ENCODE measurements at regions not wholly inside any gene's neighbourhood (a gene's known extent, or its start where the extent isn't known, plus 50 kb on each side); places are given as distances from the start of the nearest gene placed in this dataset.

DNA sequence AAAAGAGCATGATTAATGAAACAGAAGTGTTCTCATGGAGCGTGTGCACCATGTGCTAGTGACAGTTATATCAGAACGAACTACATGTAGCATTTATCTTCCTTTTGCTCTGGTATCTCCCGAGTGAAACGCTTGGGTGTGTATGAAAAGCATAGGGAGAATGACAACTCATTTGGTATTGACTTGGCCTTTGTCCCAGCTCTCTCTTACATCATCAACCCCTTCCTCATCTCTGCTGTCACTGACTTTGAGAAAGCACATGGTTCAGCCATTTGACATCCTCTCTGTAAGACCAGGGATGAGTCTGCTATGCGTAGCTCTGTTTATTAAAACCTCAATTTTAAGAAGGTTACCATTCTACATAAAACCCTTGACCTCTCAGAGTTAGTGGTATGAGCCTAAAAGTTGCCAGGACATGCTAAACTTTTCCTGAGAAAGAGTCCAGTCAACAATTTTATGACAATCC, 201.0 kb downstream of the NRIP1 start:
- Histone ChIP-seq H3K9me3 (no peaks in the 10 kb centered on the region), H3K4me1 (peaks cover 53% of the 10 kb centered on the region), H3K36me3 (no peaks in the 10 kb centered on the region), H3K27me3 (no peaks in the 10 kb centered on the region), H3K4me3 (no peak overlapping the region), H3K27ac (peak overlapping the region; percentile 56)
- DNase-seq (ENCODE audit: extremely low spot score in 2 of 2): no peak
- intact Hi-C loops (cut with DNase I): no loop called here
- TF ChIP-seq, protein P1, sequence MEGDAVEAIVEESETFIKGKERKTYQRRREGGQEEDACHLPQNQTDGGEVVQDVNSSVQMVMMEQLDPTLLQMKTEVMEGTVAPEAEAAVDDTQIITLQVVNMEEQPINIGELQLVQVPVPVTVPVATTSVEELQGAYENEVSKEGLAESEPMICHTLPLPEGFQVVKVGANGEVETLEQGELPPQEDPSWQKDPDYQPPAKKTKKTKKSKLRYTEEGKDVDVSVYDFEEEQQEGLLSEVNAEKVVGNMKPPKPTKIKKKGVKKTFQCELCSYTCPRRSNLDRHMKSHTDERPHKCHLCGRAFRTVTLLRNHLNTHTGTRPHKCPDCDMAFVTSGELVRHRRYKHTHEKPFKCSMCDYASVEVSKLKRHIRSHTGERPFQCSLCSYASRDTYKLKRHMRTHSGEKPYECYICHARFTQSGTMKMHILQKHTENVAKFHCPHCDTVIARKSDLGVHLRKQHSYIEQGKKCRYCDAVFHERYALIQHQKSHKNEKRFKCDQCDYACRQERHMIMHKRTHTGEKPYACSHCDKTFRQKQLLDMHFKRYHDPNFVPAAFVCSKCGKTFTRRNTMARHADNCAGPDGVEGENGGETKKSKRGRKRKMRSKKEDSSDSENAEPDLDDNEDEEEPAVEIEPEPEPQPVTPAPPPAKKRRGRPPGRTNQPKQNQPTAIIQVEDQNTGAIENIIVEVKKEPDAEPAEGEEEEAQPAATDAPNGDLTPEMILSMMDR (IDR thresholded peaks at IDR 0.05): no peak
- TF ChIP-seq POLR2A (IDR thresholded peaks at IDR 0.05): no peak
- TF ChIP-seq POLR2AphosphoS5 (IDR thresholded peaks at IDR 0.05; ENCODE audit: insufficient read depth in 1 of 2, low read depth in 1 of 2): no peak

DNA sequence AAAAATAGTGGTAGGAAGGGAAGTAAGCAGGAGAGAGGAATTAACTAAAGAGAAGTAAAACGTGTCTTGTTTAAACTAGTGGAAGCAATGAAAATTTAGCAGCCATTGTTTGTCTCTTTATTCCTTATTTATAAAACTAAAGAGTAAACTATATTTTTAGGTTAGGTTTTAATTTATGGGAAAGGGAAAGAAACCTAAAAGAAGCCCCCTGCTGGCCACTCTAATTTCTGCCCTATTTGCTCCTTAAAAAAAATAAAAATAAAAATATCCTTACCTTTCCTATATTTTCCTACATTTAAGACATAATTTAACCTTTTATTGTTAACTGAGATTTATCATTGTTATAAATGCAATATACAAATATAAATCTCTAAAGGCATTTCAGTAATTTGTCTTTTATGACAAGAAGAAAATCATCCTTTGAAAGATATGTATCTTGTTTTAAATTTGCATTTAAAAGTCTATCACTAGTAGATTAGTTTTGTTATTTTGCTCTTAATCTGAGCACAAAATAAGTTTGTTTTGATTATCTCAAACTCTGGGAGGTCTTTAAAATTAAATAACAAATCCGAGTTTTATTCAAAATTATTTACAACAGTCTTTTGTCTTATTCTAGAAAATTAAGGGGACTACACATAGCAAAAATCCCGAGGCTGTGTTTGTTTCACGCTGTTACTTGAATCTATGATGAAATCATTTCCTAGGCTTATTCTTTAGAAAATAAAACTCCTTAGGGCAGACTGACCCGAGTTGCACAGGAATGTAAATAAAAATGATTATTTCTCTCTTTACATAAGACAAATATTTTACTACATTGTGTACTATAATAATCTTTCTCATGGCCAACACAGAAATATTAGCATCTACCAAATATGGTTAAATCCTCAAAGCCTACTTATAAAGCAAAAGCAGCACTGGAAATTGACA, 201.7 kb downstream of the NRIP1 start:
- Histone ChIP-seq H3K36me3 (no peaks in the 10 kb centered on the region), H3K4me3 (no peak overlapping the region), H3K9me3 (no peaks in the 10 kb centered on the region), H3K4me1 (peaks cover 46% of the 10 kb centered on the region), H3K27ac (peak overlapping the region; percentile 56), H3K27me3 (no peaks in the 10 kb centered on the region)
- DNase-seq (ENCODE audit: extremely low spot score in 2 of 2): no peak
- TF ChIP-seq, protein P1 (IDR thresholded peaks at IDR 0.05): peak in 1 of 3 experiments; percentile 20
- TF ChIP-seq POLR2A (IDR thresholded peaks at IDR 0.05): no peak
- no peak for TF ChIP-seq POLR2AphosphoS5 (IDR thresholded peaks at IDR 0.05; ENCODE audit: insufficient read depth in 1 of 2, low read depth in 1 of 2)
- intact Hi-C loops (cut with DNase I): no loop called here

DNA sequence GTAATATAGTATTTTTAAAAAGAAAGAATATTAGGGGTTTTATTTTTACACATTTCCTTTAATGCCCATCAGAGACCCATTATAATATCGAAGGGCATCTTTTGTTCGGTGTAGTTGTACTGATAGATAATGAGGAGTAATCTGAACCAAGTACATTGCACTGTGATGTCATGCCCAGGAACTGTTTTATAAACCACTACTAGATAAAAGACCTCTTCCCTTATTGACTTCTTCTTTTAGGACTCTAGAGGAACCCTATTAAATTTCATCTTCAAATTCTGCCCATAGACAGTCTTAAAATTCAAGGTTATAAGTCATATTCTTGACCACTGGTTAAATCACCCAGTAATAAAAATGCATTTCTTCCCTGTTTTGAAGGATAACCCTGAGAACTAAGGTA, 206.5 kb downstream of the NRIP1 start:
- Histone ChIP-seq H3K36me3 (no peaks in the 10 kb centered on the region), H3K27me3 (no peaks in the 10 kb centered on the region), H3K4me3 (no peak overlapping the region), H3K27ac (no peak overlapping the region), H3K9me3 (no peaks in the 10 kb centered on the region), H3K4me1 (peaks cover 11% of the 10 kb centered on the region)
- no peak for DNase-seq (ENCODE audit: extremely low spot score in 2 of 2)
- TF ChIP-seq POLR2AphosphoS5 (IDR thresholded peaks at IDR 0.05; ENCODE audit: insufficient read depth in 1 of 2, low read depth in 1 of 2): no peak
- TF ChIP-seq, protein P1 (IDR thresholded peaks at IDR 0.05): no peak
- TF ChIP-seq POLR2A (IDR thresholded peaks at IDR 0.05): no peak
- intact Hi-C loops (cut with DNase I): no loop called here

DNA sequence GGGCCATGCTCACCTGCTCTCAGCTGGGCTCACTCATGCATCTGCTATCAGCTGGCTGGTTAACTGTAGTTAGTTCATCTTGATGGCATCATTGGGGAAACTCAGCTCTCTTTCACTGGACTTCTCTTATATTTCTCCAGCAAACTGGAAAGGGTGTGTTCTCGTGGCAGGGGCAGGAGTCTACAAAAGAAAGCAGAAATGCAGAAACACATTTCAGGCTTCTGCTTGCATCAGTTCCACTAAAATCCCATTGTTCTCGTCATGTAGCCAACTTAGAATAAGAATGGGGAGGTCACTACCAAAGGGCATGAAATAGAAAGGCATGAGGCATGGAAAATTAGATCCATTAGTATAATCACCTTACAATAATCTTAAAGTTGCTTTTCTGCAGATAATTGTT, 207.3 kb downstream of the NRIP1 start:
- Histone ChIP-seq H3K36me3 (no peaks in the 10 kb centered on the region), H3K27me3 (no peaks in the 10 kb centered on the region)

More for the DNA sequence above, 207.3 kb downstream of the NRIP1 start:
- intact Hi-C loops (cut with DNase I): no loop called here
- no peak overlapping the region for H3K27ac ChIP-seq
- no peaks in the 10 kb centered on the region for H3K9me3 ChIP-seq
- H3K4me3 ChIP-seq: no peak overlapping the region
- H3K4me1 ChIP-seq: peaks cover 4% of the 10 kb centered on the region
- DNase-seq (ENCODE audit: extremely low spot score in 2 of 2): no peak
- TF ChIP-seq POLR2AphosphoS5 (IDR thresholded peaks at IDR 0.05; ENCODE audit: insufficient read depth in 1 of 2, low read depth in 1 of 2) (no peak), POLR2A (IDR thresholded peaks at IDR 0.05) (no peak)
- TF ChIP-seq, protein P1 (IDR thresholded peaks at IDR 0.05): no peak
